CD14-positive monocyte (primary cell): ENCODE measurements at regions not wholly inside any gene's neighbourhood (a gene's known extent, or its start where the extent isn't known, plus 50 kb on each side); places are given as distances from the start of the nearest gene placed in this dataset.

Experiments used
- DNase-seq, 3 donors: peaks; one replicate each; pipeline ENCODE4 v3.0.0-alpha.2; 2011 to 2022
- H2AFZ ChIP-seq: 2 replicates; pipeline ENCODE4 v1.6.0; 2012; ENCODE audit warnings: mild to moderate bottlenecking, low read depth, low read length, inconsistent platforms; ENCODE audit not compliant: insufficient read depth, poor library complexity, severe bottlenecking
- H3K27ac ChIP-seq, 2 donors: 1 replicate in 1 of 2; 2 replicates in 1 of 2; pipeline ENCODE4 v1.5.1; 2012 to 2013; ENCODE audit warnings: low read length in 2 of 2, control low read depth in 1 of 2, inconsistent platforms in 1 of 2, low read depth in 1 of 2, mild to moderate bottlenecking in 1 of 2
- H3K27me3 ChIP-seq, 2 donors: one replicate each; pipeline versions ENCODE4 v1.6.0 to v1.6.1; 2011 to 2013; ENCODE audit warnings: low read length in 2 of 2; ENCODE audit not compliant: control insufficient read depth in 2 of 2, insufficient read depth in 2 of 2
- H3K36me3 ChIP-seq, 2 donors: replicated peaks in 1 of 2; 1 replicate in 1 of 2; 2 replicates in 1 of 2; pipeline versions ENCODE4 v1.5.1 to v1.6.1; 2012 to 2013; ENCODE audit warnings: low read length in 2 of 2, control low read depth in 1 of 2, inconsistent platforms in 1 of 2, mild to moderate bottlenecking in 1 of 2; ENCODE audit not compliant: insufficient read depth in 2 of 2, control insufficient read depth in 1 of 2
- H3K4me1 ChIP-seq, 2 donors: 1 replicate in 1 of 2; 2 replicates in 1 of 2; pipeline versions ENCODE4 v1.5.1 to v1.6.1; 2012 to 2013; ENCODE audit warnings: low read length in 2 of 2, control low read depth in 1 of 2, inconsistent platforms in 1 of 2, mild to moderate bottlenecking in 1 of 2, moderate library complexity in 1 of 2; ENCODE audit not compliant: insufficient read depth in 2 of 2, control insufficient read depth in 1 of 2
- H3K4me2 ChIP-seq: replicated peaks from 2 replicates; pipeline ENCODE3; 2012; ENCODE audit warnings: low read length, moderate library complexity, mild to moderate bottlenecking; ENCODE audit not compliant: poor library complexity, severe bottlenecking; ENCODE audit errors: extremely low read depth
- H3K4me3 ChIP-seq, 3 experiments: fragments of 200-600 bp in 1 of 3; sonication (generic) in 1 of 3; replicated peaks in 1 of 3; 1 replicate in 2 of 3; 2 replicates in 1 of 3; pipeline ENCODE4 v1.5.1; 2011 to 2013; ENCODE audit warnings: low read length in 3 of 3, mild to moderate bottlenecking in 3 of 3, control low read depth in 2 of 3, low read depth in 2 of 3, inconsistent platforms in 1 of 3, moderate library complexity in 1 of 3
- H3K79me2 ChIP-seq: 2 replicates; pipeline ENCODE4 v1.6.0; 2012; ENCODE audit warnings: mild to moderate bottlenecking, control low read depth, inconsistent platforms, low read length, moderate library complexity; ENCODE audit not compliant: insufficient read depth
- H3K9ac ChIP-seq: 2 replicates; pipeline ENCODE4 v1.6.0; 2017; ENCODE audit warnings: low read length, mild to moderate bottlenecking; ENCODE audit not compliant: insufficient read depth, poor library complexity, severe bottlenecking
- H3K9me3 ChIP-seq, 2 donors: replicated peaks in 1 of 2; 1 replicate in 1 of 2; 2 replicates in 1 of 2; pipeline versions ENCODE4 v1.5.1 to v1.6.1; 2012 to 2013; ENCODE audit warnings: low read length in 2 of 2, control low read depth in 1 of 2; ENCODE audit not compliant: control insufficient read depth in 1 of 2, insufficient read depth in 1 of 2
- H4K20me1 ChIP-seq: 2 replicates; pipeline ENCODE4 v1.6.0; 2012; ENCODE audit warnings: mild to moderate bottlenecking, low read length, control low read depth, moderate library complexity; ENCODE audit not compliant: insufficient read depth
- H3K27ac Mint-ChIP-seq, 7 donors: one replicate each; pipeline ENCODE4 v1.8.0; 2020; ENCODE audit warnings: mild to moderate bottlenecking in 7 of 7, mixed read lengths in 7 of 7, moderate library complexity in 6 of 7, inconsistent platforms in 2 of 7
- H3K27me3 Mint-ChIP-seq, 3 donors: one replicate each; pipeline ENCODE4 v1.8.0; 2021 to 2022; ENCODE audit warnings: low read depth in 3 of 3, mild to moderate bottlenecking in 3 of 3, mixed read lengths in 3 of 3, moderate library complexity in 3 of 3, inconsistent platforms in 1 of 3
- H3K36me3 Mint-ChIP-seq, 2 donors: one replicate each; pipeline ENCODE4 v1.8.0; 2020; ENCODE audit warnings: mixed read lengths in 2 of 2, inconsistent platforms in 1 of 2, mild to moderate bottlenecking in 1 of 2
- H3K4me1 Mint-ChIP-seq: one replicate; pipeline ENCODE4 v1.8.0; 2020; ENCODE audit warnings: mild to moderate bottlenecking, mixed read lengths
- H3K4me3 Mint-ChIP-seq, 2 donors: one replicate each; pipeline ENCODE4 v1.8.0; 2020; ENCODE audit warnings: mild to moderate bottlenecking in 2 of 2, mixed read lengths in 2 of 2, moderate library complexity in 1 of 2
- H3K9me3 Mint-ChIP-seq, 7 donors: one replicate each; pipeline ENCODE4 v1.8.0; 2020 to 2022; ENCODE audit warnings: mixed read lengths in 7 of 7, mild to moderate bottlenecking in 6 of 7, moderate library complexity in 6 of 7, inconsistent platforms in 2 of 7
- CTCF ChIP-seq: fragments of 200-600 bp; IDR thresholded peaks from one replicate; pipeline ENCODE4 v1.8.0; 2022; ENCODE audit warnings: antibody characterized with exemption, mild to moderate bottlenecking
- WGBS: methylation state at CpG from one replicate; pipeline ENCODE4 v1.1.5; 2013; ENCODE audit warnings: missing lambda C conversion rate; ENCODE audit not compliant: insufficient coverage; 5-methylcytosine and 5-hydroxymethylcytosine counted together
- intact Hi-C, 2 donors: fragments of 100-400 bp; cut with micrococcal nuclease; formaldehyde crosslinking; loops; one replicate each; pipeline versions ENCODE4 v1.15.0 to v1.15.1; 2023

- intact Hi-C loops: no loop called here
- H3K27ac Mint-ChIP-seq: no peak overlapping the region
- 89% methylated on average over 5 of the region's 7 CpGs for WGBS
- H3K9me3 Mint-ChIP-seq: no peaks in the 10 kb centered on the region
- Histone ChIP-seq H4K20me1 (no peaks in the 10 kb centered on the region), H3K9ac (no peak overlapping the region), H3K79me2 (no peaks in the 10 kb centered on the region), H3K9me3 (no peaks in the 10 kb centered on the region), H3K27me3 (peaks cover 0 to 2% of the 10 kb centered on the region in 2 donors), H3K4me1 (no peaks in the 10 kb centered on the region), H3K4me2 (no peak overlapping the region), H3K4me3 (no peak overlapping the region), H3K27ac (no peak overlapping the region), H2AFZ (no peak overlapping the region), H3K36me3 (no peaks in the 10 kb centered on the region)
- no peak for DNase-seq
- no peak for TF ChIP-seq CTCF
- H3K4me1 Mint-ChIP-seq: no peaks in the 10 kb centered on the region
- H3K4me3 Mint-ChIP-seq: no peak overlapping the region
- H3K36me3 Mint-ChIP-seq: no peaks in the 10 kb centered on the region
- peaks cover 9 to 19% (median 9%) of the 10 kb centered on the region in 3 donors for H3K27me3 Mint-ChIP-seq
These were observed 166.6 kb downstream of the CYLD start for GRCh38 chr16:50908468-50908867.

GRCh38 chr16:50906454-50906853, 164.6 kb downstream of the CYLD start:
- Histone ChIP-seq H3K9me3 (no peaks in the 10 kb centered on the region), H3K36me3 (no peaks in the 10 kb centered on the region), H3K27me3 (peaks cover 0 to 2% of the 10 kb centered on the region in 2 donors), H3K27ac (no peak overlapping the region), H3K4me3 (no peak overlapping the region), H4K20me1 (no peaks in the 10 kb centered on the region), H3K79me2 (no peaks in the 10 kb centered on the region), H2AFZ (no peak overlapping the region), H3K4me2 (no peak overlapping the region), H3K9ac (no peak overlapping the region), H3K4me1 (peaks cover 0 to 1% of the 10 kb centered on the region in 2 donors)
- intact Hi-C loops: no loop called here
- Mint-ChIP-seq H3K27me3 (peaks cover 7 to 13% (median 11%) of the 10 kb centered on the region in 3 donors), H3K27ac (peak overlapping the region in 1 of 7 donors; percentile 35), H3K36me3 (no peaks in the 10 kb centered on the region), H3K4me1 (peaks cover 2% of the 10 kb centered on the region), H3K4me3 (no peak overlapping the region), H3K9me3 (no peaks in the 10 kb centered on the region)
- no peak for TF ChIP-seq CTCF
- DNase-seq: no peak
- WGBS: 89% methylated on average over 4 of the region's 10 CpGs
